Neural cell (in vitro differentiated cells): ENCODE measurements at regions not wholly inside any gene's neighbourhood (a gene's known extent, or its start where the extent isn't known, plus 50 kb on each side); places are given as distances from the start of the nearest gene placed in this dataset.

Experiments used
- H2AFZ ChIP-seq: fragments of 200-600, 300-800 bp; sonication (generic), shearing (Covaris generic); 2 replicates; pipeline ENCODE4 v1.6.0; 2014; ENCODE audit warnings: low read depth, mild to moderate bottlenecking, antibody characterized with exemption, low read length, moderate library complexity
- H3F3A ChIP-seq: fragments of 200-600 bp; shearing (Covaris generic); 2 replicates; pipeline ENCODE4 v1.6.1; 2016; ENCODE audit warnings: mild to moderate bottlenecking, moderate library complexity, mixed read lengths, antibody characterized with exemption, low read length; ENCODE audit not compliant: insufficient read depth, poor library complexity, severe bottlenecking
- H3K27ac ChIP-seq: fragments of 200-600, 300-800 bp; sonication (generic), shearing (Covaris generic); 2 replicates; pipeline ENCODE4 v1.5.1; 2014; ENCODE audit warnings: mild to moderate bottlenecking, low read length, moderate library complexity
- H3K27me3 ChIP-seq: fragments of 300-800, 200-600 bp; sonication (generic), shearing (Covaris generic); 2 replicates; pipeline ENCODE4 v1.6.0; 2014; ENCODE audit warnings: mild to moderate bottlenecking, low read depth, low read length, moderate library complexity; ENCODE audit not compliant: insufficient read depth
- H3K36me3 ChIP-seq: fragments of 300-800, 200-600 bp; sonication (generic), shearing (Covaris generic); 2 replicates; pipeline ENCODE4 v1.5.1; 2014; ENCODE audit warnings: mild to moderate bottlenecking, antibody characterized with exemption, low read length, moderate library complexity; ENCODE audit not compliant: insufficient read depth
- H3K4me2 ChIP-seq: fragments of 300-800, 200-600 bp; sonication (generic), shearing (Covaris generic); 2 replicates; pipeline ENCODE4 v1.6.0; 2014; ENCODE audit warnings: mild to moderate bottlenecking, low read length
- H3K4me3 ChIP-seq: fragments of 300-800, 200-600 bp; sonication (generic), shearing (Covaris generic); 2 replicates; pipeline ENCODE4 v1.5.1; 2014; ENCODE audit warnings: mild to moderate bottlenecking, low read length, moderate library complexity
- H3K79me2 ChIP-seq: fragments of 200-600 bp; shearing (Covaris generic); replicated peaks from 2 replicates; pipeline ENCODE4 v1.6.0; 2014; ENCODE audit warnings: mild to moderate bottlenecking, low read length, moderate library complexity; ENCODE audit not compliant: insufficient read depth
- H3K9ac ChIP-seq: fragments of 300-800, 200-600 bp; sonication (generic), shearing (Covaris generic); 2 replicates; pipeline ENCODE4 v1.6.1; 2016; ENCODE audit warnings: mild to moderate bottlenecking, low read length, mixed read lengths
- H3K9me2 ChIP-seq: fragments of 200-600 bp; shearing (Covaris generic); 2 replicates; pipeline ENCODE4 v1.6.1; 2016; ENCODE audit warnings: mild to moderate bottlenecking, low read length, mixed read lengths; ENCODE audit not compliant: insufficient read depth
- H3K9me3 ChIP-seq: fragments of 200-600, 300-800 bp; sonication (generic), shearing (Covaris generic); 2 replicates; pipeline ENCODE4 v1.6.1; 2016; ENCODE audit warnings: mild to moderate bottlenecking, mixed run types, low read length, moderate library complexity, mixed read lengths
- H4K20me1 ChIP-seq: fragments of 200-600 bp; shearing (Covaris generic); 2 replicates; pipeline ENCODE4 v1.6.1; 2016; ENCODE audit warnings: mild to moderate bottlenecking, mixed run types; ENCODE audit not compliant: insufficient read depth
- EP300 ChIP-seq: fragments of 450-650 bp; conservative IDR thresholded peaks from 2 replicates; pipeline ENCODE4 v1.6.1; 2014; ENCODE audit warnings: antibody characterized with exemption, mild to moderate bottlenecking, moderate library complexity; ENCODE audit not compliant: poor library complexity, severe bottlenecking
- EZH2 ChIP-seq: fragments of 200-600, 300-800 bp; shearing (Covaris generic), sonication (generic); IDR thresholded peaks from 2 replicates; pipeline ENCODE4 v1.6.1; 2014; ENCODE audit warnings: antibody characterized with exemption, low read length, borderline replicate concordance, mild to moderate bottlenecking; ENCODE audit not compliant: insufficient read depth, poor library complexity, severe bottlenecking
- MXI1 ChIP-seq: fragments of 450-650 bp; conservative IDR thresholded peaks from 2 replicates; pipeline ENCODE4 v1.6.1; 2014; ENCODE audit warnings: antibody characterized with exemption, mild to moderate bottlenecking; ENCODE audit not compliant: poor library complexity, severe bottlenecking
- POLR2AphosphoS5 ChIP-seq: IDR thresholded peaks from 2 replicates; pipeline ENCODE4 v1.6.1; 2012
- RAD21 ChIP-seq: fragments of 450-650 bp; conservative IDR thresholded peaks from 2 replicates; pipeline ENCODE4 v1.6.1; 2014; ENCODE audit warnings: antibody characterized with exemption, mild to moderate bottlenecking, moderate library complexity
- SMC3 ChIP-seq: fragments of 450-650 bp; conservative IDR thresholded peaks from 2 replicates; pipeline ENCODE4 v1.6.1; 2014; ENCODE audit warnings: antibody characterized with exemption, mild to moderate bottlenecking, moderate library complexity; ENCODE audit not compliant: poor library complexity
- TAF1 ChIP-seq: IDR thresholded peaks from 2 replicates; pipeline ENCODE4 v1.6.1; 2012; ENCODE audit warnings: low read depth
- TF ChIP-seq, protein P1 (sequence below): IDR thresholded peaks from 2 replicates; pipeline ENCODE4 v1.6.1; 2012; ENCODE audit warnings: borderline replicate concordance
- TF ChIP-seq, protein P2 (sequence below): fragments of 450-650 bp; IDR thresholded peaks from 2 replicates; pipeline ENCODE4 v1.5.1; 2014; ENCODE audit warnings: antibody characterized with exemption, mild to moderate bottlenecking, moderate library complexity; ENCODE audit not compliant: poor library complexity, severe bottlenecking

- Histone ChIP-seq H2AFZ (no peak overlapping the region), H3K4me3 (no peak overlapping the region), H3K27ac (no peak overlapping the region), H3K9me3 (no peaks in the 10 kb centered on the region), H3F3A (no peaks in the 10 kb centered on the region), H3K4me2 (no peak overlapping the region), H3K9ac (no peak overlapping the region), H3K27me3 (no peaks in the 10 kb centered on the region), H3K36me3 (no peaks in the 10 kb centered on the region), H3K79me2 (no peaks in the 10 kb centered on the region), H4K20me1 (no peaks in the 10 kb centered on the region), H3K9me2 (no peaks in the 10 kb centered on the region)
- TF ChIP-seq TAF1 (no peak), POLR2AphosphoS5 (no peak), RAD21 (no peak), EZH2 (no peak), EP300 (no peak), MXI1 (no peak), SMC3 (no peak)
- TF ChIP-seq, protein P1, sequence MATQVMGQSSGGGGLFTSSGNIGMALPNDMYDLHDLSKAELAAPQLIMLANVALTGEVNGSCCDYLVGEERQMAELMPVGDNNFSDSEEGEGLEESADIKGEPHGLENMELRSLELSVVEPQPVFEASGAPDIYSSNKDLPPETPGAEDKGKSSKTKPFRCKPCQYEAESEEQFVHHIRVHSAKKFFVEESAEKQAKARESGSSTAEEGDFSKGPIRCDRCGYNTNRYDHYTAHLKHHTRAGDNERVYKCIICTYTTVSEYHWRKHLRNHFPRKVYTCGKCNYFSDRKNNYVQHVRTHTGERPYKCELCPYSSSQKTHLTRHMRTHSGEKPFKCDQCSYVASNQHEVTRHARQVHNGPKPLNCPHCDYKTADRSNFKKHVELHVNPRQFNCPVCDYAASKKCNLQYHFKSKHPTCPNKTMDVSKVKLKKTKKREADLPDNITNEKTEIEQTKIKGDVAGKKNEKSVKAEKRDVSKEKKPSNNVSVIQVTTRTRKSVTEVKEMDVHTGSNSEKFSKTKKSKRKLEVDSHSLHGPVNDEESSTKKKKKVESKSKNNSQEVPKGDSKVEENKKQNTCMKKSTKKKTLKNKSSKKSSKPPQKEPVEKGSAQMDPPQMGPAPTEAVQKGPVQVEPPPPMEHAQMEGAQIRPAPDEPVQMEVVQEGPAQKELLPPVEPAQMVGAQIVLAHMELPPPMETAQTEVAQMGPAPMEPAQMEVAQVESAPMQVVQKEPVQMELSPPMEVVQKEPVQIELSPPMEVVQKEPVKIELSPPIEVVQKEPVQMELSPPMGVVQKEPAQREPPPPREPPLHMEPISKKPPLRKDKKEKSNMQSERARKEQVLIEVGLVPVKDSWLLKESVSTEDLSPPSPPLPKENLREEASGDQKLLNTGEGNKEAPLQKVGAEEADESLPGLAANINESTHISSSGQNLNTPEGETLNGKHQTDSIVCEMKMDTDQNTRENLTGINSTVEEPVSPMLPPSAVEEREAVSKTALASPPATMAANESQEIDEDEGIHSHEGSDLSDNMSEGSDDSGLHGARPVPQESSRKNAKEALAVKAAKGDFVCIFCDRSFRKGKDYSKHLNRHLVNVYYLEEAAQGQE: no peak
- TF ChIP-seq, protein P2, sequence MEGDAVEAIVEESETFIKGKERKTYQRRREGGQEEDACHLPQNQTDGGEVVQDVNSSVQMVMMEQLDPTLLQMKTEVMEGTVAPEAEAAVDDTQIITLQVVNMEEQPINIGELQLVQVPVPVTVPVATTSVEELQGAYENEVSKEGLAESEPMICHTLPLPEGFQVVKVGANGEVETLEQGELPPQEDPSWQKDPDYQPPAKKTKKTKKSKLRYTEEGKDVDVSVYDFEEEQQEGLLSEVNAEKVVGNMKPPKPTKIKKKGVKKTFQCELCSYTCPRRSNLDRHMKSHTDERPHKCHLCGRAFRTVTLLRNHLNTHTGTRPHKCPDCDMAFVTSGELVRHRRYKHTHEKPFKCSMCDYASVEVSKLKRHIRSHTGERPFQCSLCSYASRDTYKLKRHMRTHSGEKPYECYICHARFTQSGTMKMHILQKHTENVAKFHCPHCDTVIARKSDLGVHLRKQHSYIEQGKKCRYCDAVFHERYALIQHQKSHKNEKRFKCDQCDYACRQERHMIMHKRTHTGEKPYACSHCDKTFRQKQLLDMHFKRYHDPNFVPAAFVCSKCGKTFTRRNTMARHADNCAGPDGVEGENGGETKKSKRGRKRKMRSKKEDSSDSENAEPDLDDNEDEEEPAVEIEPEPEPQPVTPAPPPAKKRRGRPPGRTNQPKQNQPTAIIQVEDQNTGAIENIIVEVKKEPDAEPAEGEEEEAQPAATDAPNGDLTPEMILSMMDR: no peak
These were observed 1551.7 kb upstream of the SLC39A10 start for GRCh38 chr2:194105358-194105757.

GRCh38 chr2:194104687-194105086 is 1552.3 kb upstream of the SLC39A10 start:
- Histone ChIP-seq H3K9me2 (no peaks in the 10 kb centered on the region), H3F3A (no peaks in the 10 kb centered on the region), H3K4me3 (no peak overlapping the region), H2AFZ (no peak overlapping the region), H3K4me2 (no peak overlapping the region), H3K27me3 (no peaks in the 10 kb centered on the region), H3K27ac (no peak overlapping the region), H3K9ac (no peak overlapping the region), H3K36me3 (no peaks in the 10 kb centered on the region), H3K79me2 (no peaks in the 10 kb centered on the region), H3K9me3 (no peaks in the 10 kb centered on the region), H4K20me1 (no peaks in the 10 kb centered on the region)
- no peak for TF ChIP-seq EZH2
- TF ChIP-seq SMC3: no peak
- TF ChIP-seq EP300: no peak
- TF ChIP-seq MXI1: no peak
- TF ChIP-seq POLR2AphosphoS5: no peak
- TF ChIP-seq, protein P2: no peak
- TF ChIP-seq, protein P1: no peak
- no peak for TF ChIP-seq TAF1
- no peak for TF ChIP-seq RAD21
